GM10266 (cell line): ENCODE measurements at regions not wholly inside any gene's neighbourhood (a gene's known extent, or its start where the extent isn't known, plus 50 kb on each side); places are given as distances from the start of the nearest gene placed in this dataset.

Experiments
- DNase-seq: peaks from one replicate; pipeline ENCODE4 v3.0.0; 2012; ENCODE audit errors: extremely low spot score
- CTCF ChIP-seq: IDR thresholded peaks from 2 replicates; pipeline ENCODE4 v1.5.1; 2012; ENCODE audit warnings: mild to moderate bottlenecking, low read depth; ENCODE audit not compliant: control insufficient read depth, insufficient read depth; ENCODE audit errors: missing control alignments

GRCh38 chr13:106736941-106737340 is 169.0 kb upstream of the ARGLU1 start:
- TF ChIP-seq CTCF: no peak
- DNase-seq: no peak

GRCh38 chr13:106734198-106734597 is 166.3 kb upstream of the ARGLU1 start:
- no peak for TF ChIP-seq CTCF
- DNase-seq: no peak

- no peak for DNase-seq
- no peak for TF ChIP-seq CTCF
These were observed 155.1 kb upstream of the ARGLU1 start for GRCh38 chr13:106723036-106723435.

- DNase-seq: no peak
These were observed 154.7 kb upstream of the ARGLU1 start for GRCh38 chr13:106722620-106723019.

GRCh38 chr13:106721599-106721998 is 153.7 kb upstream of the ARGLU1 start:
- no peak for DNase-seq
- TF ChIP-seq CTCF: no peak

More at GRCh38 chr13:106722620-106723019, 154.7 kb upstream of the ARGLU1 start:
- no peak for TF ChIP-seq CTCF

GRCh38 chr13:106714271-106714982 is 146.5 kb upstream of the ARGLU1 start:
- no peak for TF ChIP-seq CTCF
- no peak for DNase-seq

- DNase-seq: no peak
- no peak for TF ChIP-seq CTCF
These were observed 144.4 kb upstream of the ARGLU1 start for GRCh38 chr13:106712381-106712780.
